ENCODE measurements at regions not wholly inside any gene's neighbourhood (a gene's known extent, or its start where the extent isn't known, plus 50 kb on each side); places are given as distances from the start of the nearest gene placed in this dataset.

GRCh38 chr7:27459021-27459730 is 203.5 kb downstream of the HIBADH start:
- no peak overlapping the region for H3K4me2 ChIP-seq (ENCODE audit: low read length)
- H3F3A ChIP-seq (ENCODE audit: control insufficient read depth, insufficient read depth) = no peaks in the 10 kb centered on the region
- no peaks in the 10 kb centered on the region for H3K9me2 ChIP-seq (replicated peaks; ENCODE audit: control insufficient read depth, low read length)
- H3K27ac ChIP-seq (ENCODE audit: low read depth, low read length) = no peak overlapping the region
- no peaks in the 10 kb centered on the region for H3K79me2 ChIP-seq (ENCODE audit: control insufficient read depth, low read length)
- no peaks in the 10 kb centered on the region for H3K4me1 ChIP-seq (ENCODE audit: control insufficient read depth, low read length)
- no peak overlapping the region for H3K4me3 ChIP-seq (ENCODE audit: low read length)
- H4K20me1 ChIP-seq (ENCODE audit: control insufficient read depth, insufficient read depth, low read depth, low read length) = no peaks in the 10 kb centered on the region
- TF ChIP-seq EZH2phosphoT487 (IDR thresholded peaks at IDR 0.05; ENCODE audit: borderline replicate concordance, low read length) = no peak
- no peak for TF ChIP-seq CTCF (IDR thresholded peaks at IDR 0.05; ENCODE audit: low read depth, low read length, poor library complexity, severe bottlenecking)
- H3K9me3 ChIP-seq (ENCODE audit: control insufficient read depth, insufficient read depth, low read length) = no peaks in the 10 kb centered on the region
- H3K27me3 ChIP-seq (ENCODE audit: control insufficient read depth, low read length) = peaks cover 13% of the 10 kb centered on the region
- H3K36me3 ChIP-seq (ENCODE audit: control insufficient read depth, low read length) = no peaks in the 10 kb centered on the region

DNA sequence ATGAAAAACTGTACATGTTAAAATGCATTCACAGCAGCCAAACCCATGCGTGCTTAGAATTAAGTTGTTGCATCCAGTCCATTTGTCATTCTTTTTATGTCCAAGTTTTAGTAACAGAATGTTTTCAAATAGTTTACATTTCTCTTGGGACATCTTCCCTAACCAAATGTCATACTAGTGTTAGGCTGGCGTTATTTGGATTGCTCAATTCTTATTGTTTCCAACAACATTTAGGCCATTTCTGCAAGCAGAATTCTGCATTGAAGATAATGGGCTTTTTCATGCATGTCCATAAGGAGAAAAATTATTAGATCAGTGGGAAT is 203.0 kb downstream of the HIBADH start:
- H3K9me2 ChIP-seq (replicated peaks; ENCODE audit: control insufficient read depth, low read length) = no peaks in the 10 kb centered on the region
- no peaks in the 10 kb centered on the region for H3K36me3 ChIP-seq (ENCODE audit: control insufficient read depth, low read length)
- H3K4me2 ChIP-seq (ENCODE audit: low read length) = no peak overlapping the region
- peaks cover 13% of the 10 kb centered on the region for H3K27me3 ChIP-seq (ENCODE audit: control insufficient read depth, low read length)
- no peaks in the 10 kb centered on the region for H3F3A ChIP-seq (ENCODE audit: control insufficient read depth, insufficient read depth)
- H3K9me3 ChIP-seq (ENCODE audit: control insufficient read depth, insufficient read depth, low read length) = no peaks in the 10 kb centered on the region
- H4K20me1 ChIP-seq (ENCODE audit: control insufficient read depth, insufficient read depth, low read depth, low read length) = no peaks in the 10 kb centered on the region
- H3K27ac ChIP-seq (ENCODE audit: low read depth, low read length) = no peak overlapping the region
- no peaks in the 10 kb centered on the region for H3K4me1 ChIP-seq (ENCODE audit: control insufficient read depth, low read length)
- no peak overlapping the region for H3K4me3 ChIP-seq (ENCODE audit: low read length)
- H3K79me2 ChIP-seq (ENCODE audit: control insufficient read depth, low read length) = no peaks in the 10 kb centered on the region
- TF ChIP-seq EZH2phosphoT487 (IDR thresholded peaks at IDR 0.05; ENCODE audit: borderline replicate concordance, low read length) (no peak), CTCF (IDR thresholded peaks at IDR 0.05; ENCODE audit: low read depth, low read length, poor library complexity, severe bottlenecking) (no peak)

GRCh38 chr7:27462575-27463270 is 200.0 kb downstream of the HIBADH start:
- H3K9me2 ChIP-seq (replicated peaks; ENCODE audit: control insufficient read depth, low read length) = no peaks in the 10 kb centered on the region
- no peaks in the 10 kb centered on the region for H3K4me1 ChIP-seq (ENCODE audit: control insufficient read depth, low read length)
- H3K4me2 ChIP-seq (ENCODE audit: low read length) = no peak overlapping the region
- no peaks in the 10 kb centered on the region for H4K20me1 ChIP-seq (ENCODE audit: control insufficient read depth, insufficient read depth, low read depth, low read length)
- H3K27me3 ChIP-seq (ENCODE audit: control insufficient read depth, low read length) = peaks cover 22% of the 10 kb centered on the region
- H3F3A ChIP-seq (ENCODE audit: control insufficient read depth, insufficient read depth) = no peaks in the 10 kb centered on the region
- no peaks in the 10 kb centered on the region for H3K36me3 ChIP-seq (ENCODE audit: control insufficient read depth, low read length)
- no peaks in the 10 kb centered on the region for H3K79me2 ChIP-seq (ENCODE audit: control insufficient read depth, low read length)
- no peak overlapping the region for H3K4me3 ChIP-seq (ENCODE audit: low read length)
- H3K9me3 ChIP-seq (ENCODE audit: control insufficient read depth, insufficient read depth, low read length) = no peaks in the 10 kb centered on the region
- TF ChIP-seq CTCF (IDR thresholded peaks at IDR 0.05; ENCODE audit: low read depth, low read length, poor library complexity, severe bottlenecking) (no peak), EZH2phosphoT487 (IDR thresholded peaks at IDR 0.05; ENCODE audit: borderline replicate concordance, low read length) (no peak)
- H3K27ac ChIP-seq (ENCODE audit: low read depth, low read length) = no peak overlapping the region
